K562 (cell line): ENCODE measurements at regions not wholly inside any gene's neighbourhood (a gene's known extent, or its start where the extent isn't known, plus 50 kb on each side); places are given as distances from the start of the nearest gene placed in this dataset.

ENCODE experiments used
- ATAC-seq: fragments of 200-7000 bp; cut with Tn5 transposase; 3 replicates; pipeline ENCODE4 v1.9.1; 2020; ENCODE audit warnings: moderate library complexity
- BruUV-seq: library from RNA; stranded (reverse); fragments of 400-500 nt; replicated peaks from 2 replicates; lab custom pipeline; 2021; lab: Mats Ljungman, UMichigan
- CTCF ChIA-PET: fragments of 300-600 bp; formaldehyde crosslinking; extraction: SDS; loops from one replicate; lab custom pipeline; 2021; ENCODE audit warnings: low intra/inter-chr PET ratio; lab: Yijun Ruan, JAX
- POLR2A ChIA-PET: fragments of 300-600, 350-650 bp; sonication (Branson Sonifier 250); formaldehyde crosslinking; extraction: SDS; loops from one replicate; lab custom pipeline; 2021; ENCODE audit warnings: antibody characterized with exemption, inconsistent platforms; lab: Yijun Ruan, JAX
- DNase-seq, 4 experiments: peaks; one replicate each; pipeline versions ENCODE4 v3.0.0 to v3.0.0-alpha.2; 2011 to 2018; ENCODE audit warnings: low spot score in 3 of 4, mixed read lengths in 3 of 4; ENCODE audit errors: extremely low read depth in 1 of 4
- FAIRE-seq: peaks from 2 replicates; lab custom pipeline; 2011; peaks lifted over from hg19 to GRCh38; lab: Jason Lieb, UNC
- H2AFZ ChIP-seq: 2 replicates; pipeline ENCODE4 v1.6.0; 2011; ENCODE audit warnings: low read depth, low read length, control low read depth, inconsistent platforms
- H3K27ac ChIP-seq: fragments of 200-600 bp; 3 replicates; pipeline ENCODE4 v1.8.0; 2011; ENCODE audit warnings: low read depth, mild to moderate bottlenecking, control low read depth, inconsistent platforms, low read length, moderate library complexity, mixed read lengths; ENCODE audit errors: extremely low read depth
- H3K27me3 ChIP-seq, 2 experiments: fragments of 300-600 bp in 1 of 2; 2 replicates in 1 of 2; 3 replicates in 1 of 2; pipeline versions ENCODE4 v1.6.0 to v1.8.0; 2011; ENCODE audit warnings: inconsistent platforms in 2 of 2, low read length in 2 of 2, mild to moderate bottlenecking in 1 of 2, mixed read lengths in 1 of 2, moderate library complexity in 1 of 2; ENCODE audit not compliant: control insufficient read depth in 2 of 2, insufficient read depth in 2 of 2
- H3K36me3 ChIP-seq: fragments of 300-600 bp; 3 replicates; pipeline ENCODE4 v1.8.0; 2011; ENCODE audit warnings: mild to moderate bottlenecking, low read length, inconsistent platforms; ENCODE audit not compliant: control insufficient read depth, insufficient read depth
- H3K4me1 ChIP-seq, 2 experiments: fragments of 200-600 bp in 1 of 2; replicated peaks in 1 of 2; 2 replicates in 1 of 2; 3 replicates in 1 of 2; pipeline versions ENCODE4 v1.5.1 to v1.8.0; 2011; ENCODE audit warnings: inconsistent platforms in 2 of 2, low read length in 2 of 2, mild to moderate bottlenecking in 1 of 2, mixed read lengths in 1 of 2, moderate library complexity in 1 of 2; ENCODE audit not compliant: control insufficient read depth in 2 of 2, insufficient read depth in 2 of 2
- H3K4me2 ChIP-seq: 2 replicates; pipeline ENCODE4 v1.6.1; 2011; ENCODE audit warnings: low read length, control low read depth, inconsistent platforms, mixed read lengths; ENCODE audit not compliant: insufficient read depth
- H3K4me3 ChIP-seq: fragments of 200-600 bp; sonication (generic), shearing (Covaris generic); 2 replicates; pipeline ENCODE4 v1.5.1; 2016; ENCODE audit warnings: control low read depth, inconsistent platforms
- H3K79me2 ChIP-seq: fragments of 200-600 bp; 3 replicates; pipeline ENCODE4 v1.8.0; 2011; ENCODE audit warnings: low read length, inconsistent platforms; ENCODE audit not compliant: control insufficient read depth, insufficient read depth
- H3K9ac ChIP-seq, 2 experiments: 2 replicates each; pipeline versions ENCODE4 v1.6.0 to v1.6.1; 2011; ENCODE audit warnings: low read depth in 2 of 2, low read length in 2 of 2, control low read depth in 1 of 2, inconsistent platforms in 1 of 2, mild to moderate bottlenecking in 1 of 2, mixed read lengths in 1 of 2; ENCODE audit not compliant: insufficient read depth in 1 of 2
- H3K9me1 ChIP-seq: one replicate; pipeline ENCODE4 v1.6.0; 2011; ENCODE audit warnings: inconsistent platforms, mild to moderate bottlenecking, low read length, moderate library complexity; ENCODE audit not compliant: control insufficient read depth, insufficient read depth
- H3K9me3 ChIP-seq: replicated peaks from 2 replicates; pipeline ENCODE4 v1.5.1; 2011; ENCODE audit warnings: low read depth, low read length, inconsistent platforms; ENCODE audit not compliant: control insufficient read depth, insufficient read depth
- H4K20me1 ChIP-seq: replicated peaks from 2 replicates; pipeline ENCODE4 v1.6.1; 2011; ENCODE audit warnings: low read length, inconsistent platforms, mixed read lengths; ENCODE audit not compliant: control insufficient read depth, insufficient read depth
- AFF4 ChIP-seq: sonication (generic); formaldehyde crosslinking; IDR thresholded peaks from 2 replicates; pipeline ENCODE4 v1.8.0; 2023; ENCODE audit warnings: mild to moderate bottlenecking, missing genetic modification reagents
- CSDE1 ChIP-seq, 2 experiments: fragments of 450-650 bp; IDR thresholded peaks; 2 replicates each; pipeline ENCODE4 v1.6.1; 2016; ENCODE audit warnings: mild to moderate bottlenecking in 1 of 2
- E2F3 ChIP-seq: fragments of 250-450 bp; sonication (Bioruptor Pico); IDR thresholded peaks from 2 replicates; pipeline ENCODE4 v1.4.0; 2020; ENCODE audit warnings: mild to moderate bottlenecking
- EZH2 ChIP-seq: IDR thresholded peaks from 2 replicates; pipeline ENCODE4 v1.6.1; 2012; ENCODE audit warnings: low read depth, mild to moderate bottlenecking, inconsistent platforms, low read length, borderline replicate concordance
- FOS ChIP-seq: IDR thresholded peaks from 3 replicates; pipeline ENCODE4 v1.6.1; 2011; ENCODE audit not compliant: insufficient read length; ENCODE audit errors: extremely low read depth
- GABPB1 ChIP-seq: sonication (generic); formaldehyde crosslinking; IDR thresholded peaks from 2 replicates; pipeline ENCODE4 v1.8.0; 2022; ENCODE audit warnings: mild to moderate bottlenecking, missing genetic modification reagents
- HDAC1 ChIP-seq, 2 experiments: fragments of 450-650 bp; IDR thresholded peaks; 2 replicates each; pipeline ENCODE4 v1.6.1; 2016 to 2017; ENCODE audit warnings: inconsistent platforms in 1 of 2, mild to moderate bottlenecking in 1 of 2, moderate library complexity in 1 of 2
- HMG20B ChIP-seq: fragments of 250-450 bp; sonication (Bioruptor Pico); IDR thresholded peaks from 2 replicates; pipeline ENCODE4 v1.5.0; 2021; ENCODE audit warnings: mild to moderate bottlenecking
- JUN ChIP-seq, 2 experiments: sonication (generic) in 1 of 2; formaldehyde crosslinking in 1 of 2; IDR thresholded peaks; 2 replicates each; pipeline versions ENCODE4 v1.6.1 to v1.8.0; 2012 to 2022; ENCODE audit warnings: borderline replicate concordance in 2 of 2, mild to moderate bottlenecking in 2 of 2, improper control_type of control experiment in 1 of 2, low read depth in 1 of 2, low read length in 1 of 2, missing genetic modification reagents in 1 of 2
- NEUROD1 ChIP-seq: fragments of 150-350 bp; IDR thresholded peaks from 2 replicates; pipeline ENCODE4 v1.6.1; 2014; ENCODE audit warnings: borderline replicate concordance, low read length, low read depth; ENCODE audit not compliant: partially characterized antibody
- NFATC3 ChIP-seq: fragments of 450-650 bp; IDR thresholded peaks from 2 replicates; pipeline ENCODE4 v1.6.1; 2017; ENCODE audit warnings: mild to moderate bottlenecking
- POLR2A ChIP-seq: fragments of 450-650 bp; conservative IDR thresholded peaks from 2 replicates; pipeline ENCODE4 v1.6.1; 2016
- SIX5 ChIP-seq, 2 experiments: IDR thresholded peaks; 2 replicates each; pipeline ENCODE4 v1.6.1; 2011; ENCODE audit warnings: low read length in 2 of 2, borderline replicate concordance in 1 of 2, low read depth in 1 of 2, mild to moderate bottlenecking in 1 of 2, moderate library complexity in 1 of 2; ENCODE audit not compliant: insufficient read depth in 1 of 2
- TGIF2 ChIP-seq: sonication (generic); formaldehyde crosslinking; IDR thresholded peaks from 2 replicates; pipeline ENCODE4 v1.8.1; 2022; ENCODE audit warnings: mild to moderate bottlenecking, missing genetic modification reagents, moderate library complexity
- THRAP3 ChIP-seq: fragments of 450-650 bp; IDR thresholded peaks from 2 replicates; pipeline ENCODE4 v1.6.1; 2016; ENCODE audit warnings: mild to moderate bottlenecking, inconsistent platforms, borderline replicate concordance
- ZBTB33 ChIP-seq: sonication (generic); formaldehyde crosslinking; IDR thresholded peaks from 2 replicates; pipeline ENCODE4 v1.8.1; 2023; ENCODE audit warnings: mild to moderate bottlenecking, missing genetic modification reagents
- ZNF197 ChIP-seq: fragments of 200-800 bp; sonication (Bioruptor generic); IDR thresholded peaks from 2 replicates; pipeline ENCODE4 v1.6.1; 2016; ENCODE audit warnings: low read depth, missing genetic modification characterization, missing compliant biosample characterization
- ZNF354B ChIP-seq: fragments of 250-450 bp; sonication (Bioruptor Pico); IDR thresholded peaks from 2 replicates; pipeline ENCODE4 v1.4.0; 2020
- WGBS: fragments of 100-300 bp; shearing (Covaris generic); methylation state at CpG from one replicate; pipeline ENCODE4 v1.1.6; 2016; ENCODE audit warnings: low coverage, mixed read lengths; ENCODE audit not compliant: insufficient coverage; ENCODE audit errors: missing lambda C conversion rate; 5-methylcytosine and 5-hydroxymethylcytosine counted together
- in situ Hi-C: fragments of 300-500 bp; cut with MboI; formaldehyde crosslinking; loops from 4 replicates; pipeline ENCODE4 v1.15.0; 2018; ENCODE audit warnings: inconsistent platforms, mixed read lengths
- intact Hi-C: fragments of 100-400 bp; cut with micrococcal nuclease; formaldehyde crosslinking; loops from 2 replicates; pipeline ENCODE4 v1.14.2; 2022

- no peaks in the 10 kb centered on the region for H3K9me1 ChIP-seq
- H3K4me2 ChIP-seq: no peak overlapping the region
- BruUV-seq: no TSS peak
- H4K20me1 ChIP-seq: no peaks in the 10 kb centered on the region
- H3K27me3 ChIP-seq: no peaks in the 10 kb centered on the region
- no peak overlapping the region for H3K9ac ChIP-seq
- WGBS: 85% methylated on average over 1 of the region's 1 CpG
- ChIA-PET CTCF (no interaction called here), POLR2A (interaction anchor here (0.8 kb wide), 1 partner anchor 36 kb away, joined by 3 read pairs; no protein-coding TSS in a partner anchor)
- no peak overlapping the region for H3K27ac ChIP-seq
- H3K36me3 ChIP-seq: peaks cover 62% of the 10 kb centered on the region
- DNase-seq (no peak), ATAC-seq (no peak), FAIRE-seq (no peak)
- H2AFZ ChIP-seq: no peak overlapping the region
- intact Hi-C loops: no loop called here
- in situ Hi-C loops: no loop called here
- H3K9me3 ChIP-seq: no peaks in the 10 kb centered on the region
- H3K79me2 ChIP-seq: no peaks in the 10 kb centered on the region
- no peaks in the 10 kb centered on the region for H3K4me1 ChIP-seq
- no peak overlapping the region for H3K4me3 ChIP-seq
- TF ChIP-seq SIX5 (IDR thresholded peaks at IDR 0.05; ENCODE audit: borderline replicate concordance in 1 of 2, insufficient read depth in 1 of 2, low read depth in 1 of 2, low read length in 2 of 2) (no peak), NEUROD1 (no peak), ZBTB33 (no peak), FOS (no peak), ZNF197 (CRISPR knock-in tag) (no peak), NFATC3 (no peak), THRAP3 (no peak), GABPB1 (CRISPR knock-in tag) (no peak), ZNF354B (CRISPR knock-in tag) (no peak), HDAC1 (IDR thresholded peaks at IDR 0.05) (no peak), EZH2 (no peak), TGIF2 (CRISPR knock-in tag) (no peak), E2F3 (CRISPR knock-in tag) (no peak), HMG20B (CRISPR knock-in tag) (no peak), CSDE1 (IDR thresholded peaks at IDR 0.05) (no peak), JUN (IDR thresholded peaks at IDR 0.05; ENCODE audit: borderline replicate concordance, low read depth, low read length) (no peak), JUN (CRISPR knock-in tag; IDR thresholded peaks at IDR 0.05; ENCODE audit: borderline replicate concordance) (no peak), POLR2A (no peak), AFF4 (no peak)
Measured at GRCh38 chr2:167817422-167817821, 430.0 kb downstream of the STK39 start.
